HepG2 (cell line): ENCODE measurements at regions not wholly inside any gene's neighbourhood (a gene's known extent, or its start where the extent isn't known, plus 50 kb on each side); places are given as distances from the start of the nearest gene placed in this dataset.
A peak's percentile ranks its signal among the peaks of the same experiment; 100 is the strongest.

Experiments
- CEBPB ChIP-seq: IDR thresholded peaks from 2 replicates; pipeline ENCODE4 v1.6.1; 2011; ENCODE audit warnings: low read depth, low read length, improper control_type of control experiment, borderline replicate concordance
- FOXJ3 ChIP-seq: sonication (generic); formaldehyde crosslinking; IDR thresholded peaks from 2 replicates; pipeline ENCODE4 v1.4.0; 2020; ENCODE audit warnings: missing genetic modification reagents, mild to moderate bottlenecking, borderline replicate concordance
- HNF4G ChIP-seq, 2 experiments: sonication (generic) in 1 of 2; formaldehyde crosslinking in 1 of 2; IDR thresholded peaks; 2 replicates each; pipeline versions ENCODE4 v1.4.0 to v1.6.1; 2011 to 2020; ENCODE audit warnings: borderline replicate concordance in 2 of 2, low read depth in 2 of 2, mild to moderate bottlenecking in 2 of 2, low read length in 1 of 2, missing genetic modification reagents in 1 of 2, moderate library complexity in 1 of 2
- NR2F1 ChIP-seq, 2 experiments: fragments of 450-650 bp in 1 of 2; formaldehyde crosslinking in 1 of 2; IDR thresholded peaks; 2 replicates each; pipeline versions ENCODE4 v1.5.0 to v1.6.1; 2016 to 2020; ENCODE audit warnings: mild to moderate bottlenecking in 1 of 2, missing compliant biosample characterization in 1 of 2, missing genetic modification reagents in 1 of 2, moderate library complexity in 1 of 2
- TEAD3 ChIP-seq: optimal IDR thresholded peaks from 2 replicates; pipeline ENCODE3; 2016; ENCODE audit warnings: borderline replicate concordance
- ZNF317 ChIP-seq: sonication (generic); formaldehyde crosslinking; IDR thresholded peaks from 2 replicates; pipeline ENCODE4 v1.5.0; 2020; ENCODE audit warnings: mild to moderate bottlenecking, missing genetic modification reagents
- ZNF431 ChIP-seq: sonication (generic); formaldehyde crosslinking; IDR thresholded peaks from 2 replicates; pipeline ENCODE4 v1.9.0; 2022; ENCODE audit warnings: missing genetic modification reagents, low read depth, mild to moderate bottlenecking, borderline replicate concordance
- ZNF552 ChIP-seq: sonication (generic); formaldehyde crosslinking; IDR thresholded peaks from 2 replicates; pipeline ENCODE4 v1.9.0; 2022; ENCODE audit warnings: missing genetic modification reagents, mild to moderate bottlenecking, borderline replicate concordance
- ZSCAN20 ChIP-seq: sonication (generic); formaldehyde crosslinking; IDR thresholded peaks from 2 replicates; pipeline ENCODE4 v1.4.0; 2020; ENCODE audit warnings: missing genetic modification reagents, mild to moderate bottlenecking, borderline replicate concordance
- TF ChIP-seq, protein P1 (sequence below): sonication (generic); formaldehyde crosslinking; IDR thresholded peaks from 2 replicates; pipeline ENCODE4 v1.5.1; 2020; ENCODE audit warnings: mild to moderate bottlenecking, missing genetic modification reagents
- TF ChIP-seq, protein P2 (sequence below): sonication (generic); formaldehyde crosslinking; IDR thresholded peaks from 2 replicates; pipeline ENCODE4 v1.4.0; 2020; ENCODE audit warnings: missing genetic modification reagents
- TF ChIP-seq, protein P3 (sequence below): sonication (generic); formaldehyde crosslinking; IDR thresholded peaks from 2 replicates; pipeline ENCODE4; 2020; ENCODE audit warnings: missing genetic modification reagents, mild to moderate bottlenecking, borderline replicate concordance
- TF ChIP-seq, protein P4 (sequence below): sonication (generic); formaldehyde crosslinking; IDR thresholded peaks from 2 replicates; pipeline ENCODE4 v1.5.0; 2020; ENCODE audit warnings: missing genetic modification reagents, mild to moderate bottlenecking, borderline replicate concordance
- TF ChIP-seq, protein P5 (sequence below): sonication (generic); formaldehyde crosslinking; IDR thresholded peaks from 2 replicates; pipeline ENCODE4 v1.4.0; 2020; ENCODE audit warnings: missing genetic modification reagents

DNA sequence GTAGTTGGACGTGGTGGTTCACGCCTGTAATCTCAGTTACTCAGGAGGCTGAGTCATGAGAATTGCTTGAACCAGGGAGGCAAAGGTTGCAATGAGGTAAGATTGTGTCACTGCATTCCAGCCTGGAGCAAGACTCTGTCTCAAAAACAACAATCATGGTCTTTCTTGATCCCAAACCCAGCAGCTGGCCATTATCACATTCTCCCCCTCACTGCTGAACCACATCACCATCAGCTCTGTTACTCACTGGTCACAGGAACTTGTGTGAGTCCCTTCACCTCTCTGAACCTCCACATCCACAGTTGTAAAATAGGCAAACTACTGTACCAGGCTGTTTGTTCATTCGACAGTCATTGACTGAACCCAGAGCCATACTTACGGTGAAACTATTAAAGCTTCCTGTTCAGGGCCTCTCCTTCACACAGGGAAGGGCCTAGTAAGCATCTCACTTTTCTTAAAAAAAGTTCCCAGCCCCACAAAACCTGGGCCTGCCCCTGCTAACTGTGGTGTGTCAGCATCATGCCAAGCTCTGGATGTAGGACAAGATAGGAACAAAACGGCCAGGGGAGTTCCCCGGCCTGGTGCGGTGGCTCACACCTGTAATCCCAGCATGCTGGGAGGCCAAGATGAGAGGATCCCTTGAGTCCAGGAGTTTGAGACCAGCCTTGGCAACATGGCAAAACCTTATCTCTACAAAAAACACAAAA is 104.7 kb downstream of the COPRS start (continued):
- TF ChIP-seq, protein P1, sequence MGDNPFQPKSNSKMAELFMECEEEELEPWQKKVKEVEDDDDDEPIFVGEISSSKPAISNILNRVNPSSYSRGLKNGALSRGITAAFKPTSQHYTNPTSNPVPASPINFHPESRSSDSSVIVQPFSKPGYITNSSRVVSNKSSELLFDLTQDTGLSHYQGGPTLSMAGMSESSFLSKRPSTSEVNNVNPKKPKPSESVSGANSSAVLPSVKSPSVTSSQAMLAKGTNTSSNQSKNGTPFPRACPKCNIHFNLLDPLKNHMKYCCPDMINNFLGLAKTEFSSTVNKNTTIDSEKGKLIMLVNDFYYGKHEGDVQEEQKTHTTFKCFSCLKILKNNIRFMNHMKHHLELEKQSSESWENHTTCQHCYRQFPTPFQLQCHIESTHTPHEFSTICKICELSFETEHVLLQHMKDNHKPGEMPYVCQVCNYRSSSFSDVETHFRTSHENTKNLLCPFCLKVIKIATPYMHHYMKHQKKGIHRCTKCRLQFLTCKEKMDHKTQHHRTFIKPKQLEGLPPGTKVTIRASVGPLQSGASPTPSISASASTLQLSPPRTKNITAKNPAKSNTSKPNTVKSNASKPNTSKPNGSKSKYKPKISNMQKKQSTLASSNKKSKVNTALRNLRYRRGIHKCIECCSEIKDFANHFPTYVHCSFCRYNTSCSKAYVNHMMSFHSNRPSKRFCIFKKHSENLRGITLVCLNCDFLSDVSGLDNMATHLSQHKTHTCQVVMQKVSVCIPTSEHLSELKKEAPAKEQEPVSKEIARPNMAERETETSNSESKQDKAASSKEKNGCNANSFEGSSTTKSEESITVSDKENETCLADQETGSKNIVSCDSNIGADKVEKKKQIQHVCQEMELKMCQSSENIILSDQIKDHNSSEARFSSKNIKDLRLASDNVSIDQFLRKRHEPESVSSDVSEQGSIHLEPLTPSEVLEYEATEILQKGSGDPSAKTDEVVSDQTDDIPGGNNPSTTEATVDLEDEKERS (CRISPR knock-in tag): peak; percentile 75
- TF ChIP-seq ZNF431 (CRISPR knock-in tag) (no peak), HNF4G (IDR thresholded peaks at IDR 0.05; ENCODE audit: borderline replicate concordance, low read depth, low read length) (peak; percentile 39; the same call in 1 of the 2 replicates), HNF4G (CRISPR knock-in tag; IDR thresholded peaks at IDR 0.05; ENCODE audit: borderline replicate concordance, low read depth) (no peak), CEBPB (peak; percentile 73), ZNF552 (no peak), NR2F1 (CRISPR knock-in tag; IDR thresholded peaks at IDR 0.05) (peak in 1 of 2 experiments; percentile 42; a peak in 1 of 4 replicates), FOXJ3 (CRISPR knock-in tag) (no peak), ZSCAN20 (CRISPR knock-in tag) (no peak), ZNF317 (CRISPR knock-in tag) (peak; percentile 87), TEAD3 (CRISPR knock-in tag) (peak; percentile 95)
- TF ChIP-seq, protein P2, sequence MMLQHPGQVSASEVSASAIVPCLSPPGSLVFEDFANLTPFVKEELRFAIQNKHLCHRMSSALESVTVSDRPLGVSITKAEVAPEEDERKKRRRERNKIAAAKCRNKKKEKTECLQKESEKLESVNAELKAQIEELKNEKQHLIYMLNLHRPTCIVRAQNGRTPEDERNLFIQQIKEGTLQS (CRISPR knock-in tag): 0 out of 2 replicates have a peak, but pooled peaks have one; percentile 23
- TF ChIP-seq, protein P3, sequence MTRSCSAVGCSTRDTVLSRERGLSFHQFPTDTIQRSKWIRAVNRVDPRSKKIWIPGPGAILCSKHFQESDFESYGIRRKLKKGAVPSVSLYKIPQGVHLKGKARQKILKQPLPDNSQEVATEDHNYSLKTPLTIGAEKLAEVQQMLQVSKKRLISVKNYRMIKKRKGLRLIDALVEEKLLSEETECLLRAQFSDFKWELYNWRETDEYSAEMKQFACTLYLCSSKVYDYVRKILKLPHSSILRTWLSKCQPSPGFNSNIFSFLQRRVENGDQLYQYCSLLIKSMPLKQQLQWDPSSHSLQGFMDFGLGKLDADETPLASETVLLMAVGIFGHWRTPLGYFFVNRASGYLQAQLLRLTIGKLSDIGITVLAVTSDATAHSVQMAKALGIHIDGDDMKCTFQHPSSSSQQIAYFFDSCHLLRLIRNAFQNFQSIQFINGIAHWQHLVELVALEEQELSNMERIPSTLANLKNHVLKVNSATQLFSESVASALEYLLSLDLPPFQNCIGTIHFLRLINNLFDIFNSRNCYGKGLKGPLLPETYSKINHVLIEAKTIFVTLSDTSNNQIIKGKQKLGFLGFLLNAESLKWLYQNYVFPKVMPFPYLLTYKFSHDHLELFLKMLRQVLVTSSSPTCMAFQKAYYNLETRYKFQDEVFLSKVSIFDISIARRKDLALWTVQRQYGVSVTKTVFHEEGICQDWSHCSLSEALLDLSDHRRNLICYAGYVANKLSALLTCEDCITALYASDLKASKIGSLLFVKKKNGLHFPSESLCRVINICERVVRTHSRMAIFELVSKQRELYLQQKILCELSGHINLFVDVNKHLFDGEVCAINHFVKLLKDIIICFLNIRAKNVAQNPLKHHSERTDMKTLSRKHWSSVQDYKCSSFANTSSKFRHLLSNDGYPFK (CRISPR knock-in tag): no peak
- TF ChIP-seq, protein P4, sequence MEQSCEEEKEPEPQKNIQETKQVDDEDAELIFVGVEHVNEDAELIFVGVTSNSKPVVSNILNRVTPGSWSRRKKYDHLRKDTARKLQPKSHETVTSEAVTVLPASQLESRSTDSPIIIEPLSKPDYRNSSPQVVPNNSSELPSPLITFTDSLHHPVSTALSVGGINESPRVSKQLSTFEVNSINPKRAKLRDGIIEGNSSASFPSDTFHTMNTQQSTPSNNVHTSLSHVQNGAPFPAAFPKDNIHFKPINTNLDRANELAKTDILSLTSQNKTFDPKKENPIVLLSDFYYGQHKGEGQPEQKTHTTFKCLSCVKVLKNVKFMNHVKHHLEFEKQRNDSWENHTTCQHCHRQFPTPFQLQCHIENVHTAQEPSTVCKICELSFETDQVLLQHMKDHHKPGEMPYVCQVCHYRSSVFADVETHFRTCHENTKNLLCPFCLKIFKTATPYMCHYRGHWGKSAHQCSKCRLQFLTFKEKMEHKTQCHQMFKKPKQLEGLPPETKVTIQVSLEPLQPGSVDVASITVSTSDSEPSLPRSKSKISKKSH (CRISPR knock-in tag): no peak
- TF ChIP-seq, protein P5, sequence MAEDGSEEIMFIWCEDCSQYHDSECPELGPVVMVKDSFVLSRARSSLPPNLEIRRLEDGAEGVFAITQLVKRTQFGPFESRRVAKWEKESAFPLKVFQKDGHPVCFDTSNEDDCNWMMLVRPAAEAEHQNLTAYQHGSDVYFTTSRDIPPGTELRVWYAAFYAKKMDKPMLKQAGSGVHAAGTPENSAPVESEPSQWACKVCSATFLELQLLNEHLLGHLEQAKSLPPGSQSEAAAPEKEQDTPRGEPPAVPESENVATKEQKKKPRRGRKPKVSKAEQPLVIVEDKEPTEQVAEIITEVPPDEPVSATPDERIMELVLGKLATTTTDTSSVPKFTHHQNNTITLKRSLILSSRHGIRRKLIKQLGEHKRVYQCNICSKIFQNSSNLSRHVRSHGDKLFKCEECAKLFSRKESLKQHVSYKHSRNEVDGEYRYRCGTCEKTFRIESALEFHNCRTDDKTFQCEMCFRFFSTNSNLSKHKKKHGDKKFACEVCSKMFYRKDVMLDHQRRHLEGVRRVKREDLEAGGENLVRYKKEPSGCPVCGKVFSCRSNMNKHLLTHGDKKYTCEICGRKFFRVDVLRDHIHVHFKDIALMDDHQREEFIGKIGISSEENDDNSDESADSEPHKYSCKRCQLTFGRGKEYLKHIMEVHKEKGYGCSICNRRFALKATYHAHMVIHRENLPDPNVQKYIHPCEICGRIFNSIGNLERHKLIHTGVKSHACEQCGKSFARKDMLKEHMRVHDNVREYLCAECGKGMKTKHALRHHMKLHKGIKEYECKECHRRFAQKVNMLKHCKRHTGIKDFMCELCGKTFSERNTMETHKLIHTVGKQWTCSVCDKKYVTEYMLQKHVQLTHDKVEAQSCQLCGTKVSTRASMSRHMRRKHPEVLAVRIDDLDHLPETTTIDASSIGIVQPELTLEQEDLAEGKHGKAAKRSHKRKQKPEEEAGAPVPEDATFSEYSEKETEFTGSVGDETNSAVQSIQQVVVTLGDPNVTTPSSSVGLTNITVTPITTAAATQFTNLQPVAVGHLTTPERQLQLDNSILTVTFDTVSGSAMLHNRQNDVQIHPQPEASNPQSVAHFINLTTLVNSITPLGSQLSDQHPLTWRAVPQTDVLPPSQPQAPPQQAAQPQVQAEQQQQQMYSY (CRISPR knock-in tag): no peak
